NCI-H774 (cell line): ENCODE measurements at regions not wholly inside any gene's neighbourhood (a gene's known extent, or its start where the extent isn't known, plus 50 kb on each side); places are given as distances from the start of the nearest gene placed in this dataset.

Source experiments
- DNase-seq: peaks from one replicate; lab custom pipeline; 2025; lab: John Stamatoyannopoulos, UW

DNA sequence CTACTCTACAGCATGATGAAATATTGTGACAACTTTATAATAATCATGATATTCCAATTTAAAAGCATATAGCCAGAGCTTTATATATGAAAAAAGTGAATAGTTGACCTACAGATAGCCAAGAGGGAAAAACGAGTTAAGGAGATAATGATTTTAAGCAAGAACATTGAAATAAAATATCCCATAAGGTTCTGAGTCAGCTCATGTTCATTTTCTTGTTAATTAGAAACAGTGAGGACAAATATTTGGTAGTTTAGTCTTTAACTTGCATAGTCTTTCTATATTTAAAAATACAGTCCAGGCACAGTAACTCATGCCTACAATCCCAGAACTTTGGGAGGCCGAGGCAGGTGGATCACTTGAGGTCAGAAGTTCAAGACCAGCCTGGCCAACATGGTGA is 55.8 kb upstream of the CDH6 start:
- DNase-seq, result no peak

- DNase-seq, result no peak
Observed at GRCh38 chr5:31135542-31135941, 57.9 kb upstream of the CDH6 start.

DNA sequence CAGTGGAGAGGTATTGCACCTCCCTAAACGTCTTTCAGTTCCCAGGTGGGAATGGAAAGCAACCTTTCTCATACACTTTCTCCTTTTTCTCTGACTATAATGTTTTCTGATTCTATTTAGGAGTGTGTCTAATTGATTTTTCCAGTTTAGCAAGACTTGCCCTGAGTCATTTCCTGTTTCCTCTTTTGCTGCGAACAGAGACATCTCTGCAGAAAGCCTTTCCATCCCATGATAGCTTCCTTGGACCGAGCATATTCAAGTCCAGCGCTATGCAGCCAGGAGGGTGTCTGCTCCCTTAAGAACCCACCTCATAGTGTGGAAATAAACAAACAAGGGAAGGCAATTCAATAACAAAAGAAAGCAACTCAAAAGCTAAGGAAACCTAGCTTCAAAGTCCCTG is 60.0 kb upstream of the CDH6 start:
- DNase-seq, result no peak

GRCh38 chr5:31131381-31131891 is 62.0 kb upstream of the CDH6 start:
- DNase-seq, result no peak

- no peak for DNase-seq
Observed at GRCh38 chr5:31130676-31131075, 62.8 kb upstream of the CDH6 start.

DNA sequence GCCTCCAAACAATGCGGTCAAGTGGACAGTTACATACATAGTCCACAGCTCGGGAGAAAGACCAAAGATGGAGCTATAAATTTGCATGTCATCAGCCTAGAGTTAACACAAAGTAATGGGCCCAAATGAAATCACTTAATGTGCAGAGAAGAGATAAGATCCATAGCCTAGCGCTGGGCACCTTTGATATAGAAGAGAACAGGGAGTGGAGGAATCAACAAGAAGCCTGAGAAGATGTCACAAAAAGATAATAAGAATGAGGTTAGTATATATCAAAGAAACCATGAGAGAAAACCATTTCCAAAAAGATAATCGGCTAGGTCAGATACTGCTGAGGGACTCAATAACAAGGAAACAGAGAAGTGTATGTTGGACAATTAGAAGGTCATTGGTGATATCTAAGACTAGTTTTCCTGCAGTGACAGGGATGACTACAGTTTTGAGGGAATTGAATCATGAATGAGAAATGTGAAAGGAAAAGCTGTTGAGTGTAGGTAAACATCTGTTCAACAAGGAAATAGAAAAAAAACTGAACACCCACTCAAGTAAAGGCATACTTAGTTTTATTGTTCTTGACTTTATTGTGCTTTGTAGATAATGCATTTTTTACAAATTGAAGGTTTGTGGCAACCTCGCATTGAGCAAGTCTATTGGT is 68.7 kb upstream of the CDH6 start:
- no peak for DNase-seq

- no peak for DNase-seq
Observed at GRCh38 chr5:31124026-31124425, 69.5 kb upstream of the CDH6 start.

- DNase-seq, result no peak
Observed at GRCh38 chr5:31122998-31123951, 70.2 kb upstream of the CDH6 start.

GRCh38 chr5:31121224-31121623 is 72.3 kb upstream of the CDH6 start:
- DNase-seq, result no peak

DNA sequence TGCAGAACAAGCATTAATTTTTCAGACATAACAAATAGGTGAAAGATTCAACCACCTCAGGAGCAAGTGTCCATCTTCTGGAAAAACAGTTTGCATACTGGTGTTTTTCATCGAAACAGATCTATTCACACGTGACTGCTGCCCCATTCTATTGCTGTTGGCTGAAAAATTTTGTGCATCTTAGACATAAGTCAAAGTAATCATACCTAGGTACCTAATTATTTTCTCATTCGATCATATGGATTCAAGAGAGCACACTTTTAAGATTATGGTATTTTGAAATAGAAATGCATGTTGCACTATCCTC is 72.9 kb upstream of the CDH6 start:
- no peak for DNase-seq

DNA sequence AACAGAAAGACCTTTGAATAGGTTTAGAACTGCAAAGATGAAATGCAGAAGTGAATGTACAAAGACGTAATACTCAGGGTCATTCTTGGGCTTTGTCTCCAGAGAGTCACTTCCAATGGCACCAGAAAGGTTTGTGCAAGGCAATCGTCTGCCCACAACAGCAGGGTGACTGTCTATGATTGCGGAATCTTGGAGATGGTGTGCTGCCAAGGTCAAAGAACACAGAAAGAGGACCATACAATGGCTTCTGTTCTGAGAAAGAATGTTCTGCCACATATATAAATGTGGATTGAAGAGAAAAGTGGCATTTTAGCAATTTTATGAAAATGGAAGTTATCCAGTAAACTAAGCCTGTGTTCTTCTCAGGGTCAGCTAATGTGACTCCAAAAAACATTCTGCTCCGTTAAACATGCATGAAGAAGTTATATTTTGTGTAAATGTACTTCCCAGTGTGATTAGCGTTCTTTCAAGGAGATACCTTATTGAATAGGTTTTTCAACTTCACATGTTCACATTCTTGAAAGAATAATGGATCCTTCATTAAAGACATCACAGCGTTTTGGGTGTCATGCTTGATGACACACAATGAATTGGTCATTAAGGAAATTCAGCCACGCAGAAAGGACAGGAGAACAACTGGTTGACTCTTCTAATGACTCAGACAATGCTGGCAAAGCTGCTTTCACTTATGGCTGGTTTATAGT is 73.4 kb upstream of the CDH6 start:
- DNase-seq, result no peak

- no peak for DNase-seq
Observed at GRCh38 chr5:31116466-31117031, 76.9 kb upstream of the CDH6 start.

- DNase-seq, result no peak
Observed at GRCh38 chr5:31114817-31115216, 78.7 kb upstream of the CDH6 start.

DNA sequence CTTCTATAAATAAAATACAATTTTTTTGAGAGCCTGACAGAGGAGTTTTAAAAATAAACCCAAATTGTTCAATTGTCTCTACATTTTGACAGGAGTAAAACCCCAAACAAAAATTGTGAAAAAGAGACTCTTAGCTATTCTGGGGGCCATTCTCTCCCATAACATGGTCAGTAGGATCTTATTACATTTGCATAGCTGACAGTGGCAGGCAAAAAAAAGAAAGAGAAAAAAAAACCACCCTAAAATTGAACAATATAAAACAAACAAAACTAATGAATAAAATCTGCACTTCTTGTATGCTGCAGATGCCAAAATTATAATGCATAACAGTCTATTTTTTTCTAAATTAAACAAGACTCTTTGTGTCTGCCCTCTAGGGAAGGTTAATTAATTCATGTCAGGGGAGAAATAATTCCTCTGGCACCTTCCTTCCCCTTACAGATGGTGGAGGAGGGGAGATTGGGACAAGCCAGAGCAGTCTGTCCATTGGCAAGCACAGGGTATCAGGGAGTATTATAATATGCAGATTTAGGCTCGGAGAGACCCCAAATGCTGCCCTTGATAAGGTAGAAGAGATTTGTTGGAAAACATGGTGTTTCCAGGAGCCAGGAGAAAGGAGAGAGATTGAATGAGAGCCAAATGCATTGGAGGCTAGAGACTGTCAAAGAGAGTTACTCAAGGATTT is 79.7 kb upstream of the CDH6 start:
- no peak for DNase-seq

DNA sequence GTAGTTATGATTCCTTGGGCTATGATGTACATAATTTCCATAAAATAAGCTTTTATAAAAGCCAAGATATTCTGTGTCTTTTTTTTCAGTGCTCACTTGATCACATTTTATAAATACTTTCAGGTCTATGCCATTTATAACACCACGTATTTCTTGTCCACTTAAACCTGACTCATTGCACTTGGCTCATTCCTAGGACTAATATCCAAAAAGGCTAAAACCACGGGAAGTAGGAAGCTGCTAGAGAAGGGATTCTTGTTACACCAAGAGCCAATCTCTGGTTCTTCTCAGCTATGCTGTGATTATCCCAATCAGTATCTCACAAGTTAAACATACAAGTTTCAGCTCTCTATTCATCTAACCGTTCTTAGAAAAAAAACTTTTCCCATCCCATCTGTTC is 80.4 kb upstream of the CDH6 start:
- DNase-seq, result no peak

GRCh38 chr5:31107091-31107518 is 86.4 kb upstream of the CDH6 start:
- peak; percentile 50 for DNase-seq

- DNase-seq, result no peak
Observed at GRCh38 chr5:31106691-31107090, 86.8 kb upstream of the CDH6 start.

DNA sequence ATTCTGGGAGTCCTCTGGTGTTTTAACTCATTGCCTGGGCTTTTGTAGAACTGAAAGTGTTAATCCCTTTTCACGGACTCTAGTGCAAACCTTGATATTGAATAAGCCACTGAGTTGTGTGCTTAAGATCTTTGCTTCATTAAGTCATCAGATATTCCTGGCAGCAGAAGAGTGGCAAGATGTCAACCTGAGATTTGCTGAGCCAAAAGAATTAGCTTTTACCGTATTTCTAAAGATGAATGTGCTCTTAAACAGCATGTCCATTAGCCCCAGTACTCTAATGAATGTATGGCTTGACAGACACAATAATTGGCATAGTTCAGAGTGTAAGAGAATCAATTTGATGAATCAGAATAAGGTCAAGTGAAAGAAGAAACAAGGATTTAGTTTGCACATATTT is 87.2 kb upstream of the CDH6 start:
- no peak for DNase-seq

- DNase-seq, result no peak
Observed at GRCh38 chr5:31104775-31105174, 88.7 kb upstream of the CDH6 start.

- DNase-seq, result no peak
Observed at GRCh38 chr5:31100781-31101310, 92.6 kb upstream of the CDH6 start.

DNA sequence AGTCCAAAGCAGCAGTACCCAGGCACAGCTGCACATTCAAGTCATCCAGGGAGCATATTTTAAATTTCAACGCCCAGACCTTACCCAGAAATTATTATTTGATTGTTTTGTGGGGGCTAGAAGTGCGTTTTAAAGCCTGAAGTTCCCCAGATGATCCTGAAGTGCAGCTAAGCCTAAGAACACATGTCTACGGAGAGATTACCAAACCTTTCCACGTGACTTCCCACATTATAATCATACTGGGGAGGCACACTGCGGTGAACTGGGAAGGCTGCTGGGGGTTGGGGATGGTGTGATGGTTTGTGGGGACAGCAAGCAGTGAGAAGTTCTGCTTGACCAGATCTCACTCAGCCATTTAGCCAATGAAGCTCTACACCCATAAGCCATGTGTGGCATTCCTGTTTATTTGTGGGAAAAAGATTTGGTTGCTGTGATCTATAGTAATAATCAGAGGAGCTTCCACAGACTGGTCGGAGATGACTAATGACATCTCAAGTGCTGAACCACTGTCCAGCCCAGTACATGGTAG is 93.4 kb upstream of the CDH6 start:
- no peak for DNase-seq
